Mucosa of descending colon (tissue), 3 donors: ENCODE measurements at regions not wholly inside any gene's neighbourhood (a gene's known extent, or its start where the extent isn't known, plus 50 kb on each side); places are given as distances from the start of the nearest gene placed in this dataset.

Source experiments
- ATAC-seq: fragments of 200-7000 bp; cut with Tn5 transposase; one replicate; pipeline ENCODE4 v1.9.1; 2020; ENCODE audit warnings: mild to moderate bottlenecking, moderate library complexity
- DNase-seq, 3 donors: peaks; one replicate each; pipeline ENCODE4 v3.0.0-alpha.2; 2020
- H3K36me3 ChIP-seq: fragments of 200-600 bp; one replicate; pipeline ENCODE4 v1.8.0; 2021; ENCODE audit warnings: low read depth, mild to moderate bottlenecking
- H3K4me1 ChIP-seq: fragments of 200-600 bp; one replicate; pipeline ENCODE4 v1.8.0; 2021; ENCODE audit warnings: low read depth, mild to moderate bottlenecking
- H3K4me3 ChIP-seq: fragments of 200-600 bp; one replicate; pipeline ENCODE4 v1.8.0; 2021; ENCODE audit warnings: mild to moderate bottlenecking
- H3K9me3 ChIP-seq: fragments of 200-600 bp; one replicate; pipeline ENCODE4 v1.8.0; 2021; ENCODE audit warnings: mild to moderate bottlenecking
- CTCF ChIP-seq: fragments of 200-600 bp; IDR thresholded peaks from one replicate; pipeline ENCODE4 v1.8.0; 2022; ENCODE audit warnings: antibody characterized with exemption, mild to moderate bottlenecking
- intact Hi-C, 2 donors: fragments of 100-400 bp; cut with DNase I in 1 of 2; cut with micrococcal nuclease in 1 of 2; formaldehyde crosslinking; loops; one replicate each; pipeline versions ENCODE4 v1.11.0 to v1.11.1; 2022; cut with DNase I, micrococcal nuclease
- donor health status: DM: no; HTN: no; CAD: no; lungs with moderate emphysema.
- donor health status: DM: no; HTN: no; CAD: no.
- donor health status: DM: no; HTN: yes; CAD: no.

GRCh38 chr20:20966171-20966570 lies 140.0 kb downstream of the LINC00237 start:
- H3K4me1 ChIP-seq = no peaks in the 10 kb centered on the region
- intact Hi-C loops = no loop called here
- no peaks in the 10 kb centered on the region for H3K36me3 ChIP-seq
- DNase-seq = no peak
- no peak for ATAC-seq
- no peak overlapping the region for H3K4me3 ChIP-seq
- no peak for TF ChIP-seq CTCF
- no peaks in the 10 kb centered on the region for H3K9me3 ChIP-seq

GRCh38 chr20:20959031-20959755 lies 147.0 kb downstream of the LINC00237 start:
- no peaks in the 10 kb centered on the region for H3K4me1 ChIP-seq
- TF ChIP-seq CTCF = no peak
- no peaks in the 10 kb centered on the region for H3K9me3 ChIP-seq
- H3K36me3 ChIP-seq = no peaks in the 10 kb centered on the region
- no peak overlapping the region for H3K4me3 ChIP-seq
- no peak for DNase-seq
- intact Hi-C loops = no loop called here
- ATAC-seq = no peak

- H3K4me1 ChIP-seq = no peaks in the 10 kb centered on the region
- H3K4me3 ChIP-seq = no peak overlapping the region
- DNase-seq = no peak
- no peaks in the 10 kb centered on the region for H3K9me3 ChIP-seq
- TF ChIP-seq CTCF = no peak
- intact Hi-C loops = no loop called here
- no peaks in the 10 kb centered on the region for H3K36me3 ChIP-seq
- ATAC-seq = no peak
These were observed 149.6 kb downstream of the LINC00237 start for GRCh38 chr20:20956513-20956931.

GRCh38 chr20:20955892-20956291 lies 150.3 kb downstream of the LINC00237 start:
- DNase-seq (no peak), ATAC-seq (no peak)
- Histone ChIP-seq H3K36me3 (no peaks in the 10 kb centered on the region), H3K4me1 (no peaks in the 10 kb centered on the region), H3K9me3 (no peaks in the 10 kb centered on the region), H3K4me3 (no peak overlapping the region)
- intact Hi-C loops = no loop called here
- no peak for TF ChIP-seq CTCF

GRCh38 chr20:20953738-20954618 lies 152.2 kb downstream of the LINC00237 start:
- Histone ChIP-seq H3K36me3 (no peaks in the 10 kb centered on the region), H3K9me3 (no peaks in the 10 kb centered on the region), H3K4me1 (no peaks in the 10 kb centered on the region), H3K4me3 (no peak overlapping the region)
- ATAC-seq (no peak), DNase-seq (no peak)
- intact Hi-C loops = no loop called here
- no peak for TF ChIP-seq CTCF
